GM23248 (cell line): ENCODE measurements at regions not wholly inside any gene's neighbourhood (a gene's known extent, or its start where the extent isn't known, plus 50 kb on each side); places are given as distances from the start of the nearest gene placed in this dataset.

Experiments
- DNase-seq: peaks from one replicate; pipeline ENCODE4 v3.0.0-alpha.2; 2015
- H2AFZ ChIP-seq: fragments of 200-600 bp; sonication (generic); 2 replicates; pipeline ENCODE4 v1.6.1; 2016; ENCODE audit warnings: antibody characterized with exemption
- H3F3A ChIP-seq: fragments of 200-600 bp; sonication (generic); 2 replicates; pipeline ENCODE4 v1.6.1; 2016; ENCODE audit warnings: mild to moderate bottlenecking, antibody characterized with exemption, mixed run types; ENCODE audit not compliant: insufficient read depth
- H3K27ac ChIP-seq: fragments of 200-600 bp; sonication (generic); 2 replicates; pipeline ENCODE4 v1.5.1; 2016; ENCODE audit warnings: mild to moderate bottlenecking
- H3K27me3 ChIP-seq: fragments of 200-600 bp; sonication (generic); replicated peaks from 2 replicates; pipeline ENCODE4 v1.6.1; 2016; ENCODE audit warnings: mild to moderate bottlenecking; ENCODE audit not compliant: insufficient read depth
- H3K36me3 ChIP-seq: fragments of 200-600 bp; sonication (generic); 2 replicates; pipeline ENCODE4 v1.6.1; 2016; ENCODE audit warnings: low read depth, mild to moderate bottlenecking
- H3K4me1 ChIP-seq: fragments of 200-600 bp; sonication (generic); 2 replicates; pipeline ENCODE4 v1.6.1; 2016; ENCODE audit warnings: mild to moderate bottlenecking; ENCODE audit not compliant: insufficient read depth
- H3K4me2 ChIP-seq: fragments of 200-600 bp; sonication (generic); one replicate; pipeline ENCODE4 v1.6.1; 2016; ENCODE audit warnings: mild to moderate bottlenecking; ENCODE audit not compliant: unreplicated experiment
- H3K4me3 ChIP-seq: fragments of 200-600 bp; sonication (generic); 2 replicates; pipeline ENCODE4 v1.5.1; 2016; ENCODE audit warnings: mild to moderate bottlenecking
- H3K79me2 ChIP-seq: fragments of 200-600 bp; sonication (generic); 2 replicates; pipeline ENCODE4 v1.6.1; 2016; ENCODE audit warnings: mild to moderate bottlenecking; ENCODE audit not compliant: insufficient read depth
- H3K9ac ChIP-seq: fragments of 200-600 bp; sonication (generic); 2 replicates; pipeline ENCODE4 v1.6.1; 2016; ENCODE audit warnings: mild to moderate bottlenecking
- H3K9me2 ChIP-seq: fragments of 200-600 bp; sonication (generic); 2 replicates; pipeline ENCODE4 v1.6.1; 2016; ENCODE audit warnings: mixed run types, mild to moderate bottlenecking, moderate library complexity; ENCODE audit not compliant: insufficient read depth
- H3K9me3 ChIP-seq: fragments of 200-600 bp; sonication (generic); one replicate; pipeline ENCODE4 v1.6.1; 2017; ENCODE audit warnings: low read depth
- H4K20me1 ChIP-seq: fragments of 200-600 bp; sonication (generic); 2 replicates; pipeline ENCODE4 v1.6.0; 2016; ENCODE audit not compliant: insufficient read depth
- EZH2 ChIP-seq: fragments of 200-600 bp; sonication (generic); IDR thresholded peaks from 2 replicates; pipeline ENCODE4 v1.6.1; 2018; ENCODE audit warnings: antibody characterized with exemption, mild to moderate bottlenecking; ENCODE audit not compliant: insufficient read depth, poor library complexity, severe bottlenecking
- EZH2phosphoT487 ChIP-seq: fragments of 200-600 bp; sonication (generic); IDR thresholded peaks from 2 replicates; pipeline ENCODE4 v1.6.1; 2018; ENCODE audit warnings: antibody characterized with exemption, moderate library complexity, mild to moderate bottlenecking, low read depth; ENCODE audit not compliant: insufficient read depth
- WGBS, 2 experiments: methylation state at CpG; one replicate each; pipeline ENCODE4 v1.1.6; 2015 to 2017; ENCODE audit warnings: low lambda C conversion rate in 2 of 2, low coverage in 1 of 2; ENCODE audit errors: missing lambda C conversion rate in 2 of 2; 5-methylcytosine and 5-hydroxymethylcytosine counted together
- in situ Hi-C: fragments of 300-500 bp; cut with MboI; formaldehyde crosslinking; loops from 2 replicates; pipeline ENCODE4 v1.15.0; 2020

GRCh38 chr3:38984110-38984509 lies 67.6 kb downstream of the SCN11A start:
- no peak overlapping the region for H3K4me2 ChIP-seq
- H4K20me1 ChIP-seq, result no peaks in the 10 kb centered on the region
- H2AFZ ChIP-seq, result no peak overlapping the region
- no peak overlapping the region for H3K4me3 ChIP-seq
- no peak overlapping the region for H3K27ac ChIP-seq
- H3K9me3 ChIP-seq, result no peaks in the 10 kb centered on the region
- peaks cover 22% of the 10 kb centered on the region for H3F3A ChIP-seq
- H3K4me1 ChIP-seq, result peaks cover 18% of the 10 kb centered on the region
- no peaks in the 10 kb centered on the region for H3K79me2 ChIP-seq
- H3K9ac ChIP-seq, result no peak overlapping the region
- TF ChIP-seq EZH2phosphoT487 (no peak), EZH2 (no peak)
- DNase-seq, result no peak
- no peaks in the 10 kb centered on the region for H3K27me3 ChIP-seq
- no peaks in the 10 kb centered on the region for H3K36me3 ChIP-seq
- in situ Hi-C loops, result no loop called here
- no peaks in the 10 kb centered on the region for H3K9me2 ChIP-seq

GRCh38 chr3:38980938-38981337 lies 70.8 kb downstream of the SCN11A start:
- Histone ChIP-seq H3F3A (peaks cover 12% of the 10 kb centered on the region), H3K9me2 (no peaks in the 10 kb centered on the region), H3K79me2 (no peaks in the 10 kb centered on the region), H4K20me1 (no peaks in the 10 kb centered on the region), H3K9me3 (no peaks in the 10 kb centered on the region), H3K4me3 (no peak overlapping the region), H3K27me3 (no peaks in the 10 kb centered on the region), H3K9ac (no peak overlapping the region), H3K4me1 (peaks cover 3% of the 10 kb centered on the region), H2AFZ (no peak overlapping the region), H3K36me3 (no peaks in the 10 kb centered on the region), H3K4me2 (no peak overlapping the region), H3K27ac (no peak overlapping the region)
- in situ Hi-C loops, result no loop called here
- 79 to 89% methylated on average over 2 of the region's 2 CpGs for WGBS, 2 experiments
- TF ChIP-seq EZH2phosphoT487 (no peak), EZH2 (no peak)
- no peak for DNase-seq

GRCh38 chr3:38978729-38979128 lies 73.0 kb downstream of the SCN11A start:
- Histone ChIP-seq H3K79me2 (no peaks in the 10 kb centered on the region), H3K4me3 (no peak overlapping the region), H3F3A (no peaks in the 10 kb centered on the region), H3K27ac (no peak overlapping the region), H3K9me2 (no peaks in the 10 kb centered on the region), H4K20me1 (no peaks in the 10 kb centered on the region), H3K4me1 (no peaks in the 10 kb centered on the region), H3K9me3 (no peaks in the 10 kb centered on the region), H3K9ac (no peak overlapping the region), H3K27me3 (no peaks in the 10 kb centered on the region), H2AFZ (no peak overlapping the region), H3K4me2 (no peak overlapping the region), H3K36me3 (no peaks in the 10 kb centered on the region)
- 57 to 59% methylated on average over 6 of the region's 6 CpGs for WGBS, 2 experiments
- in situ Hi-C loops, result no loop called here
- no peak for TF ChIP-seq EZH2phosphoT487
- TF ChIP-seq EZH2, result no peak
- DNase-seq, result no peak

- in situ Hi-C loops, result no loop called here
- Histone ChIP-seq H3K4me3 (no peak overlapping the region), H3F3A (no peaks in the 10 kb centered on the region), H3K27me3 (no peaks in the 10 kb centered on the region), H3K4me2 (no peak overlapping the region), H3K4me1 (no peaks in the 10 kb centered on the region), H3K36me3 (no peaks in the 10 kb centered on the region), H3K79me2 (no peaks in the 10 kb centered on the region), H3K9me3 (no peaks in the 10 kb centered on the region), H3K9me2 (no peaks in the 10 kb centered on the region), H3K27ac (no peak overlapping the region), H3K9ac (no peak overlapping the region), H4K20me1 (no peaks in the 10 kb centered on the region), H2AFZ (no peak overlapping the region)
- no peak for TF ChIP-seq EZH2phosphoT487
- no peak for TF ChIP-seq EZH2
- 71 to 72% methylated on average over 7 of the region's 7 CpGs for WGBS, 2 experiments
- DNase-seq, result no peak
Observed at GRCh38 chr3:38970851-38971638, 80.7 kb downstream of the SCN11A start.
